ENCODE measurements at regions not wholly inside any gene's neighbourhood (a gene's known extent, or its start where the extent isn't known, plus 50 kb on each side); places are given as distances from the start of the nearest gene placed in this dataset.
"Not testable (repeated sequence)": the region's sequence is repeated elsewhere in the genome, so short reads cannot be mapped to it uniquely, and the experiment has no call there.

DNA sequence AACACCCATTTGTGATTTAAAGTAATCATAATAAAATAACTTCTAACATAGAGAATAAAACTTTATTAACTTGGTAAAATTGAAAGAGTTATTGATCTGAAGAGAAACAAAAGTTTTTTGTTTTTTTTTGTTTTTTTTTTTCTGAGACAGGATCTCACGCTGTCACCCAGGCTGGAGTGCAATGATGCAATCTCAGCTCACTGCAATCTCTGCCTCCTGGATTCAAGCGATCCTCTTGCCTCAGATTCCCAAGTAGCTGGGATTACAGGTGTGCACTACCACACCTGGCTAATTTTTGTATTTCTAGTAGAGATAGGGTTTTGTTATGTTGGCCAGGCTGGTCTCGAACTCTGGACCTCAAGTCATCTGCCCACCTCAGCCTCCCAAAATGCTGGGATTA lies 116.5 kb upstream of the SPATA31D4 start:
- not testable (repeated sequence) for DNase-seq (ENCODE audit: low read depth in 2 of 2)

DNA sequence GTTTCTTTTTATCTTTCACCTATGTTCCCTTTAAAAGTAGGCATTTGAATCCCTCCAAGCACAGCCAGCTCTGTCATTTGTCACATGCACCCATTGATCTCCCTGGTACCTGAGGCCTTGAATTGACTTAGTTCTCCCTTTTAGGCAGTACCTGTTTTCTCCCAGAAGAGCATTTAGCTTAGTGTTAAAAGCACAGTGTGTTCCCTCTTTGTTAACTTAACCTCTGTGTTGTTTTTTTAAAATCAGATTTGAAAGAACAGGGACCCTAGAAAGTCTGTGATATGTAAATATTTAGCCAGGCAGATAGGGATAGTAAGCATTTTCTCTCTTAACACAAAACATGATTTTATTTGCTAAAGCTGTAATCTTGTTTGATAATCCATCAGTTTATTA lies 113.8 kb upstream of the SPATA31D4 start:
- DNase-seq (ENCODE audit: low read depth in 2 of 2) = peak in 1 of 2 donors; percentile 6

DNA sequence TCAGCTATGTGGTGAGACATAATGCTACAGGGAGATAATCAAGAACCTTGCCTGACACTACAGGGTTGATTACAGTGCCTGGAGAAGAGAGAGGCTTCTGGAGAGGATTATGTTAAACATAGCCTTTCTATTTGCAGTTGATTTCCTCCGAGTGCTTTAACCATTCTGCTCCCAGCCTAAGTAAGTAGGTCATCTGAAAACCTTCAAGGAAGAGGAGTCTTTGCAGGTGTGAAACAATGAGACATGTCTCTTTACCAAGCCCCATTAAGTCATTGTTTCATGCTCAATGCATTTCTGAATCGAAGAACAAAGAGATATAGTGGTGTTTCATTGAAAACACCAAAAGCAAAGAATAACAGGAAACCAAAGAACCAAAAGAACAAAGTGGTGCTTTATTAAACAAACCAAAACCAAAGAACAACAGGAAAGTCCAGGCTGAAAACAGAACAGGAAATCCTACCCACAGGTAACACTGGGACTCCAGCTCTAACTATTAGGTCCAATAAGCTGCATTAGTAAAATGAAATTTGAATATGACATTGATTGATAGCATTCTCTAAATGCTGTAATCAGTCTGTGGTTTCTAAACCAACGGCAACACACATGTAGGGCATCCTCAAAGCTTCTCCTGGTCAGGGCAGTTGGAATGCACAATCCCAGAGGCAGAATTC lies 113.3 kb upstream of the SPATA31D4 start:
- peak; percentile 24 to 59 for DNase-seq (ENCODE audit: low read depth in 2 of 2)

DNA sequence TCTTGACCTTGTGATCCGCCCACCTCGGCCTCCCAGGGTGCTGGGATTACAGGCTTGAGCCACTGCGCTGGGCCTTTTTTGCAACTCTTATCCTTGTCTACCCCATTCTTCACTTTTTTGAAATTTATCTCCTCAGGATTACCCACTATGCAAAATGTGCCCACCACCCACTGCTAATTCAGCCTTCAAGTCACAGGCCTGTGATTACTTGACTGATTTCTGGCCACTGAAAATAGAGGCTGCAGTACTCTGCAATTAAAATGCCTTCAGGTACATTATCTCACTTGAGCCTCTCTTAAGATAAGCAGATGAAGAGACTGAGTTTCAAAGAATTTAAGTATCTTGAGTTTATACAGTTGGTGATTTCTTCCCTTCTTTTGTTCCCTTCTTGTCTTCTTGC lies 112.4 kb upstream of the SPATA31D4 start:
- no peak for DNase-seq (ENCODE audit: low read depth in 2 of 2)

DNA sequence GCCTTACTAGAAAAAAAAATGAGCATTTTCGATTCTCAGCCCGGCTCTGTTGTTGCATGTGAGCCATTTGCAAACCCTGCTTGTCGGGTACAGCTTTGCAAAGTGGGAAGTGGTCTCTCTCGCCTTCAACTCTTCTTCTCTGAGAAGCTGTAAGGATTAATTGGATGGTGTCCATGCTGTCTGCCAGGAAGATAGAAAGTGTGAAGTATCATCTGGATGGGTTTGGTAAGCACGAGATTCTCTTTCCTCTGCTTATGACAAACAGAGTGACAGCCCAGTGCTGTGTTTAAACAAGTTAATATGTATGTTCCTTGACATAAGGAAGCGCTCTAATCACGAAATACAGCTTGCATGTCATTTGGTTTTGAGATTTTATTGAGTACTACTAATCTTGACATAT lies 109.1 kb upstream of the SPATA31D4 start:
- DNase-seq (ENCODE audit: low read depth in 2 of 2) = no peak

DNA sequence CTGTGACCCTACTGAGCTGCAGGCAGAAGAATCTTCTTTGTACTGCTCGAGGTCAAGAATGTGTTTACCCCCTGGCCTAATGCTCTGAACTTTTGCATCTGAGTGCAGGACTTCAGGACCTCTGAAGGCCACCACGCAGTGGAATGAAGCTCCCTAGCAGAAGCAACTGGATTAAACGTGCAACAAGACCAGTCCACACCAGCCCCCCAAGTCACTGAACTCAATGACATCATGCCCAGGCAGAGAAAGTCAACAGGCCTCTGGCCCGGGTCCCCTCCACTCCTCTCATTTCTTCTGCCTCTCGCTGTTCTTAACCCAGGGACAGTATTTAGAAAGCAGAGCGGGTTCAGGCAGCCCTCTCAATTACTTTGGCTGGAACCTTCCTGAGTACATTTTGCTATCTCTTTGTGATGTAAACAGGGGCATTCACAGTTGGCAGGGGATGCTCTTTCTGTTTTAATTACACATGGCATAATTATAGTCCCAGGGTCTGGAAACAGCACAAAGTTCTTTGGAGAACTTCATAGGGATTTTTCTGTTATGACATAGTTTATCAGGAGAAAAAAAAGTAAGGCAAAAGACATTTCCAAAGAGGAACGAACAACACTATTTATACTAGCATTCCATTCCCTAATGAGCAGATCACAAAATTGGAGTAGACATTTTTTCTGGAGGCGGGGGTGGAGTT lies 108.2 kb upstream of the SPATA31D4 start:
- DNase-seq (ENCODE audit: low read depth in 2 of 2) = no peak

DNA sequence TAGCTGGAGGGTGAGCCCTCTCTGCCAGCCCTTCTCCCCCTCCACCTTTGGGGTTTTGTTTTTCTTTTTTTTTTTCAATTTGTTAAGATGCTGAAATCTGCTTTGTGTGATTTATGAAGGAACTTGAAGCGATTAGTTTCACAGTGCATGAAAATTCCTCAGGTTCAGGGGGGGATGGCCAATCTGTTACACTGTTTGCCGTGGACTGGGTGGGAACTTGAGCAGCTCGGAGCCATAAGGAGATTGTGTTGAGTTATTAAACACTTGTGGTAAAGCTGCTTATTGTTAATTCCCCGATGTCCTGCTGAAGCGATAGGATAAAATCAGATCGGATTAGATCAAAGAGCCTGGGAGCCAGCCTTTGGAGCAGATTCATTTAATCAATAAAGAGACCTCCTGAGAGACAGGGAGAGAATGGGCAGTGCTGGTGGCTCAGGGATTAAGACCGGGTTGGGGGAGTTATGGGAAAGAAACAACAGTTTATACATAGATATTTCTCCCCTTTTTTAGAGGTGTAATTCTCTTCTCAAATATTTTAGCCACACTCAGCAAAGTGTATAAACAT lies 105.8 kb upstream of the SPATA31D4 start:
- DNase-seq (ENCODE audit: low read depth in 2 of 2) = no peak

DNA sequence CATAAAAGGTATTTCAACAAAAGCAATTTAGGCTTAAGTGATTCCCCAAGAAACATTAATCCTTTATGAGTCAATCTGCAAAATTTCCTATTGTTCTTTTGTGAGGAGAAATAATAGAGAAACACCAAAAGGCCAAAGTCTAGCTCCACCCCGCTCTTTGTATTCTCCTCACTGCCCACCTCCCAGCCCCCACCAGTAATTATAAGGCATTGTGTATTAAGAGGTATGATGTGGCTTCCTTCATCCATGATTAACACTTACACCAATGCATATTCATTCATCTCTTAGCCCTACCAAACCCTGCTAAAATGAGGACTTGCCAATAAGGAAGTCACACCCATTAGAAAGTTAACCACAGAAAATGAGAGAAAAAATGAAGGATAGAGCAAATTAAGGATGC lies 105.3 kb upstream of the SPATA31D4 start:
- no peak for DNase-seq (ENCODE audit: low read depth in 2 of 2)

DNA sequence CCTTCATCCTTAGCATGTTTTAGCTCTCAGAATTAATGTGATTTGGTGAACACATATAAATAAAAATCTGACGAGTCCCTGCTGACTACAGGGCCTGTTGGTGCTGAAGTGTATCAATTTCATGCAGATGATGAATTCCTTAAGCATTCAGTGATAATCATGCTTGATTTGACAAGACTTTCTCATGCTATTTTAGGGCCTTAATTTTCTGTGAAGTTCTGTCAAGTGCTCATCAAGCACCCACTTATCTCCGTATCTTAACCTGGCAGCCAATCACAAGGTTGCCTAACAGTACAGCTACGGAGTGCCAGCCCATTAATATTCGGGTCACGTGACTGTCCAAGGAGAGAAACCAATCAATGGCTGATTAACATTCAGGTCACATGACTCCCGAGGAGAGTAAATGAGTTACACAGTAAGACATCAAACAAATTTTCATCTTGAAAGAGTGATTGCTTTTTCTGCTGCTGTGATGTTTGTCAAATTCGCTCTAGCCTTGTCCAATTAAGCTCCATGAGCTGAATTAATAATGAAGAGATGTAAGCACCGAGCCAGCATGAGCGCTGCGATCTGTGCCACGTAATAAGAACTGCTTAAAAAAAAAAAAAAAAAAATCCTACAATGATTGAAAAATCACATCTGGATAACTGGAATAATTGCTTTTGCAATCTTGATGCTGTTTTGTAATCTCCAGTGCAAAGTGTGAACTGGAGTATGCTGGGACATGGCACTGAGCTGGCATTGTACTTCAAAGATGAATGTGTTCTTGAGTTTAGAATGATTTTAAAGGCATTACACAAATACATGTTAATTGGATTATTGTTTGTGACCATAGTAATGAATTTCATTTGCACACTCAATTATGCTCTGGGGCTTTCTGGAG lies 104.3 kb upstream of the SPATA31D4 start:
- no peak for DNase-seq (ENCODE audit: low read depth in 2 of 2)

DNA sequence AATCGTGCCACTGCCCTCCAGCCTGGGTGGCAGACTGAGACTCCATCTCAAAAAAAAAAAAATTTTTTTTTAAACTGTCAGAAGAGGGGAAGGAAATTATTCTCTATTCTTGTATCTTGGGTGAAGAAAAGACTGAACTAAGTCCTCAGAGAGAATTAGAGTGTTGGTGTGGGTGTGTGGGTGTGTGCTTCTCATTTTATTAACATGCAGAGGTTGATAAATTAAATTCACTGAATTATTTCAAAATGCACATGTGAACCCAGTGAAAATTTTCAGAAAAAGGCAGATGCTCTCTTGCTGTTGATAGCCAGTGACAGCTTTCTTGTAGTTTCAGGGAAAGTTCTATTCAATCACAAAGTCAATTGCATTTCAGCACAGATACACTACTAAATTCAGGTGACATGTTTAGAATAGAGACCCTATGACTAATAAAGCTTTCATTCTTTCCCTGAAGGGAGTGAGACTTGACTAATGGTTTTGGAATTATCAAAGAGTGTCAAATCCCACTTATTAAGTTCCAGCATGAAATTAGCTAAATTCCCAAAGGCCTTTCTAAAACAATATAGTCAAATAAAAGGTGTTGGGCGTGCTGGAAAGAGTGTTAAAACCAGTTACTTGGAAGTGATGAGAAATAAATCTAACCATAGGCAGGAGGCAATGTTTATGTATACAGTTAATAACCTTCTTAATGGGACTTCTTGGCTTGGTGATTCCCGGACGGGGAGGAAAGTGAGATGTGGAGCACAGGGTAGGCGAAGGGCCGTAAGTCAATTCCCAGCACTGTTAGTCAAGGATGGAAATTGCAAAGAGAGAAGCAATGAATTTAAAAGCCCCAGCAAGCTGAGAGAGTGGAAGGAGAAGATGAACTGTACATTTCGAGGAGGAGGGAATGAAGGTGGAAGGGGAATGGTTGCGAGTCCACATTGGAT lies 103.2 kb upstream of the SPATA31D4 start:
- no peak for DNase-seq (ENCODE audit: low read depth in 2 of 2)

DNA sequence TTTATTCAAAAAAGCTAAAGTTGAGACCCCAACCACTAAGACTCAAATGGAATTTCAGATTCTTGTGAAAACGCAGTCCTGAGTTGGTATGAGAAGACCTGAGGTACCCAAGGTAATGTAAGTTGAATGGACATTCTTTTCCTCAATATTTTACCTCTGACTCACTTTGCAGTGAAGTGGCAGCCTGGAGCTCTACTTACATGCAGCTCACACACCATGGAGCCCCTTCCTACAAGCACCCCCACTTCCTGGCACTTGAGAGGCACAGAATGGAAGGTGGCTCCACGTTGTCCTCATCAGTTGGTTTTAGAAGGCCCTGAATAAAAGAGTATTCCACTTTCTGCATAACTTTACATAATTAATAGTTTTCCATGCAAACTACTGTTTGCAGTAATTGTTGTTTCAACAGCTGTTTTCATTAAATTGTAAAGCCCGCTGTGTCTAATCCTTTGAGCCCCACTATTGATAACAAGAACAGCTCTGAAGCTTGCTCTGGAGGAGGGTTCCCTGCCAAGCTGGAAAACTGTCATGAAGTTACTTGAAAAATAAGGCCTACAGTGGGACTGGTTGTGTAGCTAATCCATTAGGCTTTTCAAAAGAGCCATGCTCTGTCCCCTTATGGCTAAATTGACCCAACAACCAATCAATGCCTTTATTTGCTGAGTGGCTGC lies 102.2 kb upstream of the SPATA31D4 start:
- DNase-seq (ENCODE audit: low read depth in 2 of 2) = no peak

DNA sequence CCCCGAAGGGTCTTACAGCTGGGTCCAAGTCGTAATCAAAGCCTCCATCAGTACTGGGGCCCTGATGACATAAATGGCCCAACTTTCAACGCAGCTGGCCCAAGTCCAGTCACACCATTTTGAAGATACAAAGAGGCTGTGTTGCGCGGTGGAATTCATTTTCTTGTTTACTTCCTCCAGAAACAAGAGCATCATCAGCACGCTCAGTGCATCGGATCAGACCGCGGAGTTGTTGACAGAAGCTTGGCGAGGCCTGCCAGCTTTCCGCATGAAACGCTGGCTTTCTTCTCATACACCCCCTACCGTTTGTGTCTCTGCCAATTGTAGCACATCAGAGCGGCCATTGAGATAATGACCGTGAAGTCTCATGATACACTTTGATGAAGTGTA lies 101.7 kb upstream of the SPATA31D4 start:
- peak in 1 of 2 donors; percentile 55 for DNase-seq (ENCODE audit: low read depth in 2 of 2)

DNA sequence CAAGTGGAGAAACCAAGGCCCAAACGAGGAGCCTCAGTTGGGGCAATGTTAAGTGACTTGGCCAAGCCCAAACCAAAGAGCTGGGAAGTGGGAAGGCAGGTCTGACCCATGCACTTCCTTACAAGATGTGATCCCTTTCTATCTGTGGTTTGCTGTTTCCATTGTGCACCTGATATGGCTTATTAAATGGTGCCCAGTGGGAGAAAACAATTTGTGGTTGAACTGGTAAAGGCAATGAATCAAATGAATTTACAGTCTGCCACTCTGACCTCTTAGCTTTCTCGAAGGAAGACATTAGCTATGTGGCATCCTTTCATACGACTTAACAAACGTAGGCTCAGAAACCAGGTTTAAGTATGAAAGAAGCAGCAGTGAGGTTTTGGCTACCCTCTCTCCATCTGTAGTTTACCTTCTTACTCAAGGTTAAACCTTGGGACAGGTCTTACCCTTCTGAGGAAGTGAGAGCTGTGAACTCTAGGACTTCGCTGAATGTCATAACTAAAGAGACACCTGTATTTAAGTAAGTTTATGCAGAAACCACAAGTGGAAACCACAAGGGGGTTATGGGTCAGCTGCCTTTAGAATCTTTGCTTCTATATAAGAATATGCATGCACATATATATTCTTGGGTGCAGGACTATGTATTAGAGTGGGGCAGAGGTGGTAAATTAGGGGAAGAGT lies 100.5 kb upstream of the SPATA31D4 start:
- DNase-seq (ENCODE audit: low read depth in 2 of 2) = no peak

DNA sequence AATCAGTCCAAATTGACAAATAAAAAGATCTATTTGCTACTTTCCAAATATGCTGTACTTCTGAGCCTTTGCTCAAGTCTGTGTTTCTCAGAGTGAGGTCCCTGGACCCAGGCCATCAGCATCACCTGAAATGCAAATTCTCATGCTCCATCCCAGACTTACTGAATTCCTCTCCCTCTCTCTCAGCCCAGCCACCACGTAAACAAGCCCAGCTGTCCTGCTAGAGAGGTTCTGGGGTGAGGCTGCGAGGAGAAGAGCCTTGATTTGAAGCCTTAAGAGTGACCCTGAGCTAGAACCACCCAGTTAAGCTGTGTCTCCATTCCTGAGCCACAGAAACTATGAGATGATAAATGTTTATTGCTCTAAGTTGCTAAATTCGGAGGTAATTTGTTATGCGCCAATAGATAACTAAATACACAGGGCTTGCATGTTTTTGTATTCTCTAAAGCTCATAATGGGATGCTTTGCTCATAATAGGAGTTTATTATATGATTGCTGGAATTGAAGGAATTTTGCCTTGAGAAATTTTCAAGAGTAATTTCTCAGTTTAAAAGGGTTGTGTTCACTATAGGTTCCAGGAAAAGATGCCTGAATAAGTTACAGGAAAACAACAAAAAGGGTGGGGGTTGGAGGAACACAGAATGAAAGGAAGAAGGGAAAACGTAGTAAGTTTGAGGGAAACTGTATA lies 98.9 kb upstream of the SPATA31D4 start:
- DNase-seq (ENCODE audit: low read depth in 2 of 2) = no peak

DNA sequence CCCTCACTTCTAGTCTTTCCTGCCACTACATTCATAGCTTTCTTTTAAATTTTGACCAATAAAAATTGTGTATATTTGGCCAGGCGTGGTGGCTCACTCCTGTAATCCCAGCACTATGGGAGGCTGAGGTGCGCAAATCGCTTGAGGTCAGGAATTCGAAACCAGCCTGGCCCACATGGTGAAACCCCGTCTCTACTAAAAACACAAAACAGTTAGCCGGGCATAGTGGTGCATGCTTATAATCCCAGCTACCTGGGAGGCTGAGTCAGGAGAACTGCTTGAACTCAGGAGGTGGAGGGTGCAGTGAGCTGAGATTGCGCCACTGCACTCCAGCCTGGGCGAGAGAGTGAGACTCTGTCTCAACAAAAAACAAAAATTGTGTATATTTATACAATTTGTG lies 97.8 kb upstream of the SPATA31D4 start:
- not testable (repeated sequence) for DNase-seq (ENCODE audit: low read depth in 2 of 2)

DNA sequence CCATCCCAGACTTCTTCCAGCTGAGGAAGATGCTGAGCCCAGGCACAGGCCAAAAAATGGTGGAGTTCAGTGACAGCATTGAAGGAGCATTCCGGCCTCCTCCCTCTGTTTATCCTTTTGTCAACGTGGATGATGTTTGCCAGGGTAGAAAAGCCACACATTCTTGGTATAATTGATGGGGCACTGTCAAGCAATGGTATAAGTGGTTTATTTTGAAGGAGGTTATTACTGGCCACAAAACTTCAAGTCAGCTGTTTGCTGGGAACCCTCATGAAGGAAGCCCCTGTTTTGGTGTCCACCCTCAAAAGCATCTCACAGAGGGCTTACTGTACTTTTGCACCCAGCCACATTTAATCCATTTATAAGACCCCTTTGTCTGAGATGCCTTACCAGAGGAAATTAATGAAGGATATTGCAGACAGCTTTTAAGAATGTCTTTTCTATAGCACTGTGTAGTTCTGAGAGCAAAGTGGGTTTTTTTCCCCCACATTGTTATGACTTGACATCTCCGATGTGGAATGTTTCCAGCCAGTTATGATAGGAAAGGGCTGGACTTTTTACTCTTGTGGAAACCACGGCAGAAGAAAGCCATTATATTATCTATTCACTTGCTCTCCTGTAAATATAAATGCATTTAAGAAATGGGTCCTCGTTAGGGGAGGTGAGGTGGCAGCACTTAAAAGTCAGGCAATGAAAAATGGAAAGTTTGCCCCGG lies 95.5 kb upstream of the SPATA31D4 start:
- DNase-seq (ENCODE audit: low read depth in 2 of 2) = no peak

DNA sequence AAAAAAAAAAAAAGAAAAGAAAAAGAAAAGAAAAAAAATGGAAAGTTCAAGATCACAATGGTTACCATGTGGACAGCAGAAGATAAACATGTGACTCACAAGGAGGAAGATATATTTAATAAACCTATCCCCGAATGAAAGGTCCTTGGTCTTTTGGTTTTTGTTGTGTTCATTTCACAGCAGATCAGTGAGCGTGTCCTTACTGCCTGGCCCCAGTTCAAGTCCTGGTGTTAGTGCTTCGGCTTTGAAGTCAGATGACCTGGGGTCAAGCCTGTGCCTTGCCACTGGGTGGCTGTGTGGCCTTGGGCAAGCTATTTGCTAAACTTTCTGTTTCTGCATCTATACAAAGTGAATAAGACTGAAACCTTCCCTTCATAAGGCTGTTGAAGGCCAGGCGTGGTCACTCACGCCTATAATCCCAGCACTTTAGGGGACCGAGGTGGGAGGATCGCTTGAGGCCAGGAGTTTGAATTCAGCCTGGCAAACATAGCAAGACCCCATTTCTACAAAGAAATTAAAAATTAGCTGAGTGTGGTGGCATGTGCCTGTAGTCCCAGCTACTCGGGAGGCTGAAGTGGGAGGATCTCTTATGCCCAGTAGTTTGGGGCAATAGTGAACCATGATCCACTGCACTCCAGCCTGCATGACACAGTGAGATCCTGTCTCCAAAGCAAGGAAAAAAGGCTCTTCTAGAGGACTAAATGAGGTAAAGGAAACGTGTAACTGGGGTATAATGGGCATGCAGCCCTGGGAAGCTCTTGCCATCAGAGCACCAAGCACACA lies 94.5 kb upstream of the SPATA31D4 start:
- peak in 1 of 2 donors; percentile 33 for DNase-seq (ENCODE audit: low read depth in 2 of 2)

DNA sequence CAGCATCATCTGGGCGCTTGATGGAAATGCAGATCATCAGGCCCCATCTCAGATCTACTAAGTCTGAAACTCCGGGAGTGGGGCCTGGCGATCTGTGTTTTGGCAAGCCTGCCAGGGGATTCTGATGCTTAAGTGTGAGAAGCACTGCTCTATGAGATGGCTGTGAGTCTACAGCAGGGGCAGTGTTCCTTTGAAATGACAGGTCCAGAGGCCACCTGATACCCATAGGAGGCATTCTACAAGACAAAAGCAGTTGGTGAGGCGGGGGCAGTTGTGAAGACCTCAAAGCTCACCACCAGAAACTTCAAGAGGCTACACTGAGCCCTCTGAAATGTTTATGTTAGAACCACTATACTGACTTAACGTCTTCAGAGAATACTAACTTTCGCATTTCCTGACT lies 86.9 kb upstream of the SPATA31D4 start:
- DNase-seq (ENCODE audit: low read depth in 2 of 2) = no peak
